SHP77 treated with DMSO at 0.1 percent for 48 hours (cell line): ENCODE measurements at regions not wholly inside any gene's neighbourhood (a gene's known extent, or its start where the extent isn't known, plus 50 kb on each side); places are given as distances from the start of the nearest gene placed in this dataset.
"Not testable (repeated sequence)": the region's sequence is repeated elsewhere in the genome, so short reads cannot be mapped to it uniquely, and the experiment has no call there.

Experiments used
- DNase-seq: peaks from one replicate; lab custom pipeline; 2025; lab: John Stamatoyannopoulos, UW

DNA sequence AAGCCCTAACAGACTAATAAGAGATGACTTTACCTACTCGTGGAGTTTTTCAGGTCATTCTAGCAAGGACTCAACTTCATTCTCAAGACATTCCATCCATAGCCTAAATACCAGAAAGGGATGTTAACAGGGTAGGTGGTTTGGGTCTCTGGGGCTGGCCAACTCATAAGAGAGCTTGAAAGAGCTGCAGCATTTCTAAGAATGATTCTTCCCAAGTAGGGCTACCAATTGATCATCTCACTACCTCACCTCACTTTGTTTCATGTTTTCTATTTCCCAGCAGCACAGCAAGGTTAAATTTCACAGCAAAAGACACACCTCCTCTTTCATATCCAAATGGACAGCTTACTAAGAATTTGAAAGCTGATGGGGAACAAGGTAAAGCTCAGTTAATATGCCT, 614.8 kb upstream of the DIPK2B start:
- no peak for DNase-seq

DNA sequence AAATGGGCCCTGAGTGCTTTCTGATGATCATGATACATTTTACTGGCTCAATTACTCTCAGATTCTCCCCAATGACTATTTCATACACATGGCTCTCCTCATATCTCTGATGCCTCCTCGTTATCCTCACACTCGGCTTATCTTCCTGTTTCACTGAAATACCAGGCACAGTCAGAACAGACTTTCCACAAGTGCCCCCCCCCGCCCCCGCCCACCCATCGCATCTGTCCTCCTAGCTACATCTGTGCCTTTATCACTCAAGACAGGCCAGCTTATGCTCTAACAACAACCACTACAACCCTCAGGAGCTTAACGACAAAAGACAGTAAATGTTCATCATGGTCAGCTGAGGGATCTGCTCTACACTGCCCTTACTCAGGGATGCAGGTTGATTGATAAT, 610.6 kb upstream of the DIPK2B start:
- DNase-seq: no peak

DNA sequence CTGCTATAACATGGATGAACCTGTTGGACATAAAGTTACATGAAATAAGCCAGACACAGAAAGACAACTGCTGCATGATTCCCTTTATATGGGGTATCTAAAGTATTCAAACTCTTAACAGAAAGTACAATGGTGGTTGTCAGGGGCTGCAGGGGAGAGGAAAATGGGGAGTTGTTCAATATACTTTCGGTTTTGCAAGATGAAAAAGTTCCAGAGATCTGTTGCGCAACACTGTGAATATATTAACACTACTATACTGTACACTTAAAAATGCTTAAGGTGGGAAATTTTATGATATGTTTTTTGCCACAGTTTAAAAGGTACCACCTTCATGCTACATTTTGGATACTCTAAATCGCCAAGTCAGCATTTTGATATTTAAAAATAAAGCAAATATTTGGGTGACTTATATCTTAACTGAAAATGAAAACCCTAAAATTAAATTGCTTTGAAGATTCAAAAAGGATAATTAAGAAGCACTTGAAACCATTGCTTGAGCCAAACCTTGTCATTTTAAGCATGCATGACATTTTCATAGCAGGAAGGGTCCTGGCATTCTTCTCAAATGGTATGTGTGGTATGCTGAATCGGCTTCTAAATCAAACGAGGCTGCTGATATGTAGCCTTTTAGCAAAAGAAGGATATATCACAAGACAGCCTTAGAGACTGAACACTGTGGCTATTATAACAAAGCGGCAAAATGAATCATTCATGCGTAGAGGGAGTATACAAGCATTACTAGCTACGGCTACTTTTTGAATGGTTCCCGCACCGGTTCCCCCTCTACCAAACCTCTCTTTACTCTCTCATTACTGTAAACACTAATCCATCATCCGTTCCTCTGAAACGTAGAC, 607.1 kb upstream of the DIPK2B start:
- DNase-seq: no peak

DNA sequence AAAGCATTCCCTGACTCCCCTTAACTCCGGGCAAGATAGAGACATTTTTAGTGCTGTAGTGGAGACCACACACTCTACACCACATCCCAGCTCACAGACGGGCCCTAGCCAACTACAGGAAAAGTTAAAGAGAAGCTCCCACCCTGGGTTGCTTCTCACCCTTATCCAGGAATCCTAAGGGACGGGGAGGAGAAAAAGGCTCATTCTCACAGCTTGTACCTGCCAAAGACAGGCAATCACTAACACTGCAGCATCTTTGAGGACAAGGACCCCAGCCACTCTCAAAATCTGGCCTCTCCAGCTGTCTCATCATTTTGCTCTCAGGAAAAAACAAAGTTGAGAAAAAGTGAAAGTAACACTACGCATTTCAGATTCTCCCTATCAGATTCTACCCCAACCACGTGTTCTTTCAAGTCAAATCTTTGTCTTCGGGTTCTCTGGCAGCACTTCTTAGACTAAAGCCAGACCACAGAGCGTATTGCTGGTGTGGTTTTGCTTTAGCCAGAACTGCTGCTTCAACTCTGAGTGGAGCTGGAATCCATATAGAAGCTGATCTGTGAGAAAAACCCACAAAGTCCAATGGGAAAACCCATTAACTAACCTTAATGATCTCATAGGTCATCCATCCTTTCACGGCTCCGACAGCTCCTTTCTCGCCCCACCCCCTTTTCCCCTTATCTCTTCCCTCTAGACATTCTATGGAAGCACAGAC, 605.9 kb upstream of the DIPK2B start:
- no peak for DNase-seq

DNA sequence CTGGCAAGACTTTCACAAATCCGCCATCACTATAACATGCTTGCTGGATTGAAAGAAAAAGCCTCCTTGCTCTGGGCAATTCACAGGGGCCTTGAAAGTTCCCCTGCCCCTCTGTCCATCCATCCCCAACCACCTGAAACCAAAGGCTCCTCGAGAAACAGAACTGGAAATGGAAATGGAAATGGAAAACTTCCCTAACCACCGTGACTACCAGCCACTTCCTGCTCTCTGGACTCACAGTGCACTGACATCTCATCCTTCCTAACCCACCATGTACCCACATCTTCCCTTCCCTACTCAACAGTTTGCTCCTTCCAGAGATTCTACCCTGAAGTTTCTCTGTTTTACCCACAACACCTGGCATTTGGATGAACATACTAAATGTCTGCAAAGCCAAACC, 603.6 kb upstream of the DIPK2B start:
- DNase-seq: no peak

DNA sequence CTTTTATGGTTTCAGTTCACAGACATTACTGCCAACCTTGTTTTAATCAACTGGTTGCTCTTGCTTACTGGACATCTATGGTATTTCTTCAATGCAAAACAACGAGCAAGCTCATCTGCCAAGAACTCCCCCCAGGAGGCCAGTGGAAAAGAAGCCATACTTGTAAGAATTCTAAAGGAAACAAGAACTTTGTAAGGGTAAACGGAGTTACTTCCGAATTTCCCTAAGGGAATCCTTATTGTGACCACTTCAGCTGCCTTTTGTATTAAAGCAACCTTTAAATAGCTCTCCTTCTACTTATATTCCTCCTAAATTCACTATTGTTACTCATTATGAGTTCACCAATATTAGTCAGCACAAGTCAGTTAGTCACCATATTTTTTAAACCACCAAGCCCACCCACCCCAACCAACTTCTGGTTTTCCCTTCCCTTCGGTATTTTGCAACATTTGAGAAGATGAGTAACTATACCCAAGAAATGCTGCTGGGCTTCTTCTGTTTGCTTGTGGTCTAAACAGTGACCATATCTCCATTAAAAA, 602.8 kb upstream of the DIPK2B start:
- DNase-seq: no peak

DNA sequence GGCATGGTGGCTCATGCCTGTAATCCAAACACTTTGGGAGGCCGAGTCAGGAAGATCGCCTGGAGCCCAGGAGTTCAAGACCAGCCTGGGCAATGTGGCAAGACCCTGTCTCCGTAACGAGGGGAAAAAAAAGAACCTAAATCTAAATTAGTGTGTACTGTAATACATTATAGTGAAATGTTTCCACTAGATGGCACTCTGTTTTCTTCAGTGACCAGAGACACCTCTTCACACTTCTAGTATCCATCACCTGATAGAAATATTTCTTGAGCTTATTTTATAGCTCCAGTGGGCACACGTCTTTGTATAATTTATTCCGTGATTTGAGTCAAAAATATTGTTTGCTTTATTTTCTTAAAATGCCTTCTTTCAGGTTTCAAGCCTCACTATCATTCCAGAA, 600.9 kb upstream of the DIPK2B start:
- no peak for DNase-seq

DNA sequence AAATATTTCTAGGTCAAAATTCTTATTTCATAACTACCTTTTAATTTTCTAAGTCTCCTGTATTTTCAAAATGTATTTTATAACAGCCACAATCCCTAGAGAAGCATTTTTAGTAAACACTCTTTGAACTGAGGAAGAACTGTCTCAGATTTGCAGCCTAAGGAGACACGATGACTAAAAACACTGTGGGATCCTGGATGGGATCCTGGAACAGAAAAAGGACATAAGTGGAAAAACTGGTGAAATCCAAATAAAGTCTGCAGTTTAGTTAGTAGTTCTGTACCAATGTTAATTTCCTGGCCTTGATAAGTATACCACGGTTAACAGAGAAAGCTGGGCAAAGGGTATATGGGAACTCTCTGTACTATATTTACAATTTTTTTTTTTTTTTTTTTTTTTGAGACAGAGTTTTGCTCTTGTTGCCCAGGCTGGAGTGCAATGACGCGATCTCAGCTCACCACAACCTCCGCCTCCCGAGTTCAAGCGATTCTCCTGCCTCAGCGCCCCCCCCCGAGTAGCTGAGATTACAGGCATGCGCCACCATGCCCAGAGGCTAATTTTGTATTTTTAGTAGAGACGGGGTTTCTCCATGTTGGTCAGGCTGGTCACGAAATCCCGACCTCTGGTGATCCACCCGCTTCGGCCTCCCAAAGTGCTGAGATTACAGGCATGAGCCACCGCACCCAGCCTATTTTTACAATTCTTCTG, 600.2 kb upstream of the DIPK2B start:
- DNase-seq: not testable (repeated sequence)

DNA sequence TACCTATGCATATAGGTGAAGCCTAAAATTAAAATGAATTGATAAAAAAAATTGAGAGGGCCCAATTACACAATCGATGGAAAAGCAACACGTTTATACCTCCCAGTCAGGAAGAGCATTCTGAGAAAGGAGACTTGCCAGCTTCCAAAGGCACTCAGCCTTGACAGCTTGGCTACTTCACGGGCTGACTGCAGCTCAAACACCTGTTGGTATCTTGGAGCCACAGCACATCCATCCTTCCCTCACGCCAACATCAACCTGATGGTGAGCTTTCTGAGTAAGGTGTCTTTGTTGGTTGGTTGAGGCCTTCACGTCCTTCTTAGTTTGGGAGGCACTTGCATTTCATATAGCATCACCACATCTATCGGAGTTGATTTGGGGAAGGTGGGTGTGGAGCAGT, 598.9 kb upstream of the DIPK2B start:
- no peak for DNase-seq

DNA sequence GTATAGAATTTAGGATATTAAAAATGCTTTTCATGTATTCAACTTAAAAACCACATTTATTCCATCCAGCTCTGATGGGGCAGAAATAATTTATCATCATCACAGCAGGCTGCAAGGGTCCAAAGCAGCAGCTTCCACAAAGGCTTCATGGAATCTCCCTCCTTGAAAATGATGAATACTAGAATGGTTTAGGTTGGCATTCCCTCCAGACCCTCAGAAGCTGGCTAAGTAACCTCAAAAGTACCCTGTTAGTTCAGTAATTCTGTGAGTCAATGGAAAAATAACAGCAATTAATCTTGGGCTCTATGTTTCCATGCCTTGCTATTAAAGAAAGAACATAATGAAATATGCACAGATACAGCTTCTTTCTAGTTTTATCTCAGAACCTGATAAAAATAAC, 594.9 kb upstream of the DIPK2B start:
- no peak for DNase-seq

DNA sequence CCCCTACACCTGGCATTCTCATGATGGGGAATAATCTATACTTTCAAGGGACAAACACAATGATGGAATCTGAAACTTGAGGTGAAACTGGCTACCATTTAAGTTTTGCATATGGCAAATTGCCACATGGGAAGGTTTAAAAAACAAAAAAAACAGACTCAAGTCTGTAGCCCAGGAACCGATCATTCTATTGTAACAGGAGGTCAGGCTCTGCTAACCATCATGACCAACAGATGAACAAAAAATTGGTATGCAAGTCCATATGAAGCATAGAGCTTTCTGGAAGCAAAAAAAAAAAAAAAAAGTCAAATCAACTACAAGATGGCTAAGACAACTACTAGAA, 594.3 kb upstream of the DIPK2B start:
- no peak for DNase-seq

DNA sequence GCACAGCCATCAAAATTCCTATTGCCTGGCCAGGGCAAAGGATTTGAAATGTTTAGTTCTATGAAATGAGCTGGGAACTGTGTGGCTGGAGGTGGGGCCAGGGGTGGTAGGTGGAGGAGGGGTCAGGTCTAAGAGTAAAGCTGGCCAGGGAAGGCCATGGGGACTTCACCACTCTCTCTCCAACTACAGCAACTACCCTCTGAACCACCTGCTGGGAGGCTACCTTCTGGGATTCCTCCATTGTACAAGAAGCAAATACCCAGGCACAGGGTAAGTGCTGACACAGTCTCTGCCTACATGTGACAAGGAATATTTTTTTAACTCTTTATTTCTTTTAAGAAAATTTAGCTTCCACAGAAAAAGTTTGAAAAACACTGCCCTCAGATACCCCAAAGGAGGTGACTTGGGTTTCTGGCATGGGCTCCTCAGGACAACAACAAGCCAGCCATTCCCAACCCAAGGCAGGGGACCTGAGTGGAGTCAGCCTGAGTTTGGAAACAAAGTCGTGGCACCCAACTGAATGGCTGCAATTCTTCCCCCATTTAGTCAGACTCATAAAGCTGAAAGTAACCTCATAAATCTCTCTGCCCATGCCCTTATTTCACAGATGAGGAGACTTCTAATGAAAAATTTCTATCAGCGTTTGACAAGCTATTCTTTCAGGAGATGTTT, 593.8 kb upstream of the DIPK2B start:
- no peak for DNase-seq

DNA sequence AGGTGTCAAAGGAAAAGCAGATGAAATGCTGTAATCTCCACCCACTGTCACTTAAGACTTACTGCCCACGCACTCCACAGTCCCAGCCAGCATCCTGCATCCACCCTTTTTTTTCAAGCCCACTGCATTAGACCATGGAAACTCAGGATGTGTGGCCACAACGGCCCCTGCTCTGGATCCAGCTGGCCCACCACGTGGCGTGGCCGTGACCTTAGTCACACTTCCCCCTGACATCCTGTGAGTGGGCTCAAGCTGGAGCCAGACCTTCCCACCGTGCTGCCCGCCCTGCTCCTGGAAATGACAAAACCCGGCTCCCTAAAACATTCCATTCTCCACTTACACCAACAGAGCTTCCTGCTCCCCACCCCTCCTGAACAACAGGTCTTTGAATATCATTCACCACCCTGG, 588.3 kb upstream of the DIPK2B start:
- no peak for DNase-seq

DNA sequence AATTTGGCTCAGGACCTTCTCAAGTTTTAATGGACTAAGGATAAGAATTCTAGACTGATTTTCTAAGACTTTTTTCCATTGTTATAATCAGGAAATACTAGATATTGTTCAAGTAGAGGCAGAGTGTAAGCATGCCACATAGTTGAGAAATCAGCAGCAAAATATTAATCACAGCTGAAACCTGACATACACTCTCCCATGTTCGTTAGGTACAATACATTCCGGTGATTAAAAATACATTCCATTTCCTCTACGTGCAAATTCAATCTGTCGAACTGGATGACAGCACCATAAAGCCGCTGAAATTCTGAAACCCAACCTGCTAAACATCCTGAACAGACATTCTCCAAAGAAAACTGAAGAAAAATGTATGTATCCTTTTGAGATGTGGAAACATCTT, 587.6 kb upstream of the DIPK2B start:
- DNase-seq: no peak

DNA sequence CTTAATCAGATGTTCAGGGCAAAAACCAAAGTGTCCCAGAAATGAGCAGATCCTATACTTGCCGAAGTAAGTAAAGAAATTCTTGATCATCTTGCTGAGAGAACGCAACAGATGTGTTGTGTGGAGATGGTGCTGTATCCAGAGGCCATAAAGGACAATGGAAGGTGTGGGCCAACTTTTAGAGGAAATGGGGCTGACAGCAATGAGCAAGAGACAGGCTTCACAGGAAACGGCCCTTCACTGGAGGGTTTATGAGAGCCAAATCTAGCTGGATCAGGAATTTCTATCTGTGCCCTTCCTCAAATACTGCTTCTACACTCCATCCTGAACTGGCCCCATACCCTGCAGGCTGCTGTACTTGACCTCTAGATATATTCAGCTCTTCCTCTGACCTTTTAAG, 583.9 kb upstream of the DIPK2B start:
- DNase-seq: no peak

DNA sequence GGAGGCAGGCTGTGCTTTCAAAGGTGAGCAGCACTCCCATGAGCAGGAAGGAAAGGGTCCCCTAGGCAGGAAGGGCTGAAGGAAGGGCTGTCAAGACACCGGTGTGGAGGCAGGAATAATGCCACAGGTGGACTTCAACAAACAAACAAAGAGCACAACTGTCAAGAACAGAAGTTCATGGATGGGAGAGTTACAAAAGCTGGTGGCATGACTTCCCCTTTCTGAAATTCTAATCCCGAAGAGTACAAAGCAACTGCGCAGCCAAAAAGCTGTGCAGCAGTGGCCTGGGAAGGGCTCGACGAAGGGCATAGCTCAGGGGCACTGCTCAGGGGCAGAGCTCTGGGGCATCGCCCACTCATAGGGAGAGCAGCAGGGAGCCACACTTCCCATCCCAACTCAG, 582.3 kb upstream of the DIPK2B start:
- DNase-seq: no peak

DNA sequence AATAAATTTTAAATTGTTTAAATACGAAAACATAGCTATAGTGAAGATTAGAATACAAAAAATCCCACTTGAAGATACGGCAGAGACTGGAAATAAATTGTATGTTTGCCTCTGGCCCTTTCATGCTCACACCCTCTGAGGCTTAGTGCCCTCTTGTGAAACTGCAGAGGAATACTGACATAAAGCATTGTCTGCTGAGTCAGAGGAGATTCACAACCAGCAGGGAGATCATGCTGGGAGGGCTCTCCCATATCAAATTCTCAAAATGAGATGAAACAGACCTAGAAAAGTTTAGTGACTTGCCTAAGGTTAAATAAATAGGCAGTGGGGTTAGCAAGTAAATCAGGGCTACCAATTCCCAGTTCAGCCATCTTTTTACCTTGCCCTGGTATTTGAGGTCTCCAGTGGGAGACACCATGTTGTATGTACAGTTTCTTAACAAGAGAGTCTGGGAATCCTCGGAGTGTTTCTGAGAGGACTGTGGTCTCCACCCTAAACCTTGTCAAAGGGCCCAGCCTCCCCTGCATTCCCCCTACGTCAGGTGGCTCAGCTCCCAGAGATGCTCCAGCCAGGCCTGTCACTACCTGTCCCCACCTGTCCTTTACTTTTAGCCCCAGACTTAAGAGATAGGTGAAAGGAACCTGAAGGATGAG, 581.4 kb upstream of the DIPK2B start:
- DNase-seq: no peak

DNA sequence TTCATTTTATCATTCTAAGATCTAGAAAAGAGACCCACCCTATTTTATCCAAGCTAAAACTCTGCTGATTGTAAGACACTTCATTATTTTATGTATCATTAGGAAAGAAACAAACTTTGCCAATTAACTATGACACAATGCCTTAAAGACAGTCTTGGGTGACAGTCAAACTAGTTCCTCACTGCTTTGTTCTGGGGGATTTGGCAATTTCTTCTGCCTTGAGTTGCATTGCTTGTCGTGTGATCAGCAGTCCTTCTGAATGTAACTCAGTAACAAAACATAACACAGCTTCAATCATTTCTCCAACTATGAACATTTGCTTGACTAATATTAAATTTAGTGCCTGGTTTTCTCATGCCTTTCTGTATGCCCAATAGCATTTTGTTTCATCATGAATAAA, 577.9 kb upstream of the DIPK2B start:
- DNase-seq: no peak

DNA sequence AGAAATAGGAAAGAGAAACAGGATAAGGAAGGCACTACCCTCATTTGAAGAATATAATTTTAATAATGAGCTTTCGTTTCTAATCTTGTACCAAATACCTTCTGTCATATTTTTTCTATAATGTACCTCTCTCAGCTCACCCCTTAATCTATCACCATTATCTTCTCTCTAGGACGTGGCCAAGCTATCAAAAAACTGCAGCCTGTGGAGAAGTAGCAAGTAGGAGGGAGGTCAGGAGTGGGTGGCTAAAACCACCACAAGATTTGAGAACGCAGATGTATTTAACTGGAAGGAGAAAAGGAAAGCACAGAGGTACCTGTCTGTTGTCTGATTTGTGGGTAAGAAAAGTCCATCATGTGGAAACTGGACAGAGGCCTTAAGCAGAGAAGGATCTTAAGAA, 576.7 kb upstream of the DIPK2B start:
- no peak for DNase-seq

DNA sequence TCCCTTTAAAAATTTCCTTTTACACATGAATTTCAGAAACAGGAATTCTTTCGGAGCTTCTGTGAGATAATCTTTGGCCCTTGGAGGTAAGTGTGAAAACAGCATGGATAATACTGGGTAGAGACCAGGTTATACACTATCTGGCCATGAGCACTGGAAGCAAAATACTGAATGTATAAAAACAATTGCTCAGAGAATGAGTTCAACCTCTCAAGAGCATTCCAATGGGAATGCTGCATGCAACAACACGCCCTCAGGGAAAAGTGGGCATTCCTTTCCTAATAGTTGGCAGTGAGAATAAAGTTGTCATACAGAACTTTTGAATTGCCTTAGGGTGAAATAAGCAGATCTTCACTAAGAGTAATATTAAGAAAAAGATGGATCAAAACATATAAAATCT, 574.8 kb upstream of the DIPK2B start:
- DNase-seq: no peak

DNA sequence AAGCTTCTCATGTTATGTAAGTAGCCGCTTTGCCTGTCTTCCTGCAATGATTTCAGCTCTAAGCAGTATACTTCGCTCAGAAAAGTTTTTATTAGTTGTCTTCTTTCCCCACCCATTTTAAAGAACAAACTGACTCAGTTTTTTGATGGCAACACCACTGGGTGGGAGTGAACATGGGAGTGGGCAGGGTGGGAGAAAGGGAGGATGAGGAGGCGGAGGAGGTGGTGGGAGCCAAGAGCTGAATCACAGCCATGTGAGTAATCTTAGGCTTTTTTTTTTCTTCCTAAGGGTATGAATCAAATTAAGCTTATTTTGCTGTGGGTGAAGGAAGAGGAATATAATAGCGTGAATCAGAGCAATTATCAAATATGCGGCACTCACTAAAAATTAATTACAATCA, 574.3 kb upstream of the DIPK2B start:
- DNase-seq: no peak

DNA sequence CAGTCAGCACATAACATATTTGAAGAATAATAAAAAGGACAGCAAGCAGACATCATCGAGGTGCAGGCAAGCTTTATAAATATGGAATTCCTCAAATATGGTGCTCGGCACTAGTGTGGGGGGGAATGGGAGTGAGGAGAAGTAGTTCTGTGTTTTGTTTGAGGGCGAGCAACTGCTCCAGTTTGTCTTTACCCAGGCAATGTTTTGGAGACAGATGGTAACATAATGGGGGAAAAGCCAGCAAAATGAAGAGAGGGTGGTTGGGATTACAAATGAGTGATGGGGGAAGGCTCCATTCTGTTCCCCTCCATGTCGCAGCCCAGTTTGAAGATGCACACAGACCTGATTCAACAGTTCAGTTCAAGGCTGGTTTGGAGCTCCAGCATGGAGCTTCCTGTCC, 572.9 kb upstream of the DIPK2B start:
- no peak for DNase-seq
